Nephron (organoid): ENCODE measurements at regions not wholly inside any gene's neighbourhood (a gene's known extent, or its start where the extent isn't known, plus 50 kb on each side); places are given as distances from the start of the nearest gene placed in this dataset.

Experiments
- H3K27ac Mint-ChIP-seq, 3 experiments: 2 replicates each; pipeline ENCODE4 v1.8.0; 2020; ENCODE audit warnings: mixed read lengths in 3 of 3, mild to moderate bottlenecking in 2 of 3, moderate library complexity in 1 of 3
- H3K27me3 Mint-ChIP-seq: 2 replicates; pipeline ENCODE4 v1.8.0; 2021; ENCODE audit warnings: low read depth, mild to moderate bottlenecking, moderate library complexity, mixed read lengths
- H3K36me3 Mint-ChIP-seq: 2 replicates; pipeline ENCODE4 v1.8.0; 2020; ENCODE audit warnings: low read depth, mixed read lengths
- H3K4me1 Mint-ChIP-seq: 2 replicates; pipeline ENCODE4 v1.8.0; 2020; ENCODE audit warnings: mixed read lengths
- H3K4me3 Mint-ChIP-seq, 3 experiments: 2 replicates each; pipeline ENCODE4 v1.8.0; 2020; ENCODE audit warnings: mild to moderate bottlenecking in 3 of 3, mixed read lengths in 3 of 3, moderate library complexity in 2 of 3
- H3K9me3 Mint-ChIP-seq: 2 replicates; pipeline ENCODE4 v1.8.0; 2020; ENCODE audit warnings: mixed read lengths
- TF ChIP-seq, protein P1 (sequence below), 3 experiments: fragments of 200-600 bp; sonication (generic); IDR thresholded peaks; one replicate each; pipeline ENCODE4 v1.5.0; 2021; ENCODE audit warnings: antibody characterized with exemption in 3 of 3; ENCODE audit not compliant: unreplicated experiment in 3 of 3

DNA sequence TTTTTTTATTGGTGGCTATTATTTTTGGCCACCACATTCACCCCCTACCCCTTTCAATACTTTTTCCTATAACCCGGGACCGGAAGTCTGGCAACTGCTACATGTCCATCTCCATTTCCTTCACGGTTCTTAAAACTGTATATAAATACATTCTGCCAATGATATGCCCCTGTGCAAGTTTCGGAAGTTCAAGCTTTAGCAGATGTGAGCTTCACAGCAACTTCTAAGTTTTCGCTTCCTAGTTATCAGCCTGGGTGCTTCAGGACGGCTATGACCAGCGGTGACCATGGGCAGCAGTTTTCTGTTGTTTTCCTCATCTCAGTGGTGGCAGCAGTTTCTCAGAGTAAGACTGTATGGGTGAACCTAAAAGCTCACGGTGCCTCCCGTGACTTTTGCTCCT, 153.5 kb upstream of the NFE2L3 start:
- peaks cover 16% of the 10 kb centered on the region for H3K4me1 Mint-ChIP-seq

DNA sequence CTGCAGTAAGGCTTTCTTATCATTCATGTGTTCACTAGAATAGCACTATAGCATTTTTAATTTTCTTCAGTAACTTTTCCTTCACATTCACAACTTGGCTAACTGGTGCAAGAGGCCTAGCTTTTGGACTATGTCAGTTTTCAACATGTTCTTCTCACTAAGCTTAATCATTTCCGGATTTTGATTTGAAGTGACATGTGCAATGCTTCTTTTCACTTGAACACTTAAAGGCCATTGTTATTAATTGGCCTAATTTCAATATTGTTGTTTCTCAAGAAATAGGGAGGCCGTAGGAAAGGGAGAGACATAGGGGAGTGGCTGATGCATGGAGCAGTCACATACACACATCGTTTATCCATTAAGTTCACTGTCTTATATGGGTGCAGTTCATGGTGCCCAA, 151.2 kb upstream of the NFE2L3 start:
- H3K4me3 Mint-ChIP-seq = no peak overlapping the region
- H3K27ac Mint-ChIP-seq = no peak overlapping the region
- TF ChIP-seq, protein P1, sequence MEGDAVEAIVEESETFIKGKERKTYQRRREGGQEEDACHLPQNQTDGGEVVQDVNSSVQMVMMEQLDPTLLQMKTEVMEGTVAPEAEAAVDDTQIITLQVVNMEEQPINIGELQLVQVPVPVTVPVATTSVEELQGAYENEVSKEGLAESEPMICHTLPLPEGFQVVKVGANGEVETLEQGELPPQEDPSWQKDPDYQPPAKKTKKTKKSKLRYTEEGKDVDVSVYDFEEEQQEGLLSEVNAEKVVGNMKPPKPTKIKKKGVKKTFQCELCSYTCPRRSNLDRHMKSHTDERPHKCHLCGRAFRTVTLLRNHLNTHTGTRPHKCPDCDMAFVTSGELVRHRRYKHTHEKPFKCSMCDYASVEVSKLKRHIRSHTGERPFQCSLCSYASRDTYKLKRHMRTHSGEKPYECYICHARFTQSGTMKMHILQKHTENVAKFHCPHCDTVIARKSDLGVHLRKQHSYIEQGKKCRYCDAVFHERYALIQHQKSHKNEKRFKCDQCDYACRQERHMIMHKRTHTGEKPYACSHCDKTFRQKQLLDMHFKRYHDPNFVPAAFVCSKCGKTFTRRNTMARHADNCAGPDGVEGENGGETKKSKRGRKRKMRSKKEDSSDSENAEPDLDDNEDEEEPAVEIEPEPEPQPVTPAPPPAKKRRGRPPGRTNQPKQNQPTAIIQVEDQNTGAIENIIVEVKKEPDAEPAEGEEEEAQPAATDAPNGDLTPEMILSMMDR (IDR thresholded peaks at IDR 0.05; ENCODE audit: unreplicated experiment in 3 of 3) = no peak

More for the DNA sequence above, 153.5 kb upstream of the NFE2L3 start:
- Mint-ChIP-seq H3K9me3 (no peaks in the 10 kb centered on the region), H3K27me3 (peaks cover 5% of the 10 kb centered on the region), H3K4me3 (no peak overlapping the region), H3K27ac (no peak overlapping the region), H3K36me3 (no peaks in the 10 kb centered on the region)
- TF ChIP-seq, protein P1 (IDR thresholded peaks at IDR 0.05; ENCODE audit: unreplicated experiment in 3 of 3) = no peak

DNA sequence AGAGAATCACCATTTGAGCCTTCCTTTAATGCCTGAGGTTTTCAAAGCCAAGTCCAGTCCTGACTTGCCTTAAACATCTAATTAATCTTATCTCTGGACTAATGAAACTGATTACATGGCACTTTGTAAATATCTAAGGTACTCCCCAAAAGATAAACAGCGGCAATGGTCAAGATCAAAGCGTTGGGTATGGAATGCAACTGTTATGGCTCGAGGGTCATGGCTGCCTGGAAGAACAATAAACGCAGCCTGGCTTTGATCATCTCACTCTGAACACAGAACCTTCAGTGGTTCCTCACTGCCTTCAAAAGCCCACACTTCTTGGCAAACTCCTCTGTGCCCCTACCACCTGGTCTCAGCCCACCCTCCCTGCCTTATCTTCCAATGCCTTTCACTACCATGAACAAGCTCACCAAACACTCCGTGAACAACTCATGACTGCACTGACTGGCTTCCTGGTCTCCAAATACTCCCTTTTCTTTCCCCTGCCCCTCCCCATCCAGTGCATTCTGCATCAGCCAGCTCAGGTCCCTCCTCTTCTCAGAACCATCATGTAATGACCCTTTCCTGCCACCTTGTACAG, 150.2 kb upstream of the NFE2L3 start:
- no peaks in the 10 kb centered on the region for H3K9me3 Mint-ChIP-seq

More for the DNA sequence above, 151.2 kb upstream of the NFE2L3 start:
- Mint-ChIP-seq H3K4me1 (peaks cover 11% of the 10 kb centered on the region), H3K9me3 (no peaks in the 10 kb centered on the region), H3K36me3 (no peaks in the 10 kb centered on the region), H3K27me3 (peaks cover 5% of the 10 kb centered on the region)

DNA sequence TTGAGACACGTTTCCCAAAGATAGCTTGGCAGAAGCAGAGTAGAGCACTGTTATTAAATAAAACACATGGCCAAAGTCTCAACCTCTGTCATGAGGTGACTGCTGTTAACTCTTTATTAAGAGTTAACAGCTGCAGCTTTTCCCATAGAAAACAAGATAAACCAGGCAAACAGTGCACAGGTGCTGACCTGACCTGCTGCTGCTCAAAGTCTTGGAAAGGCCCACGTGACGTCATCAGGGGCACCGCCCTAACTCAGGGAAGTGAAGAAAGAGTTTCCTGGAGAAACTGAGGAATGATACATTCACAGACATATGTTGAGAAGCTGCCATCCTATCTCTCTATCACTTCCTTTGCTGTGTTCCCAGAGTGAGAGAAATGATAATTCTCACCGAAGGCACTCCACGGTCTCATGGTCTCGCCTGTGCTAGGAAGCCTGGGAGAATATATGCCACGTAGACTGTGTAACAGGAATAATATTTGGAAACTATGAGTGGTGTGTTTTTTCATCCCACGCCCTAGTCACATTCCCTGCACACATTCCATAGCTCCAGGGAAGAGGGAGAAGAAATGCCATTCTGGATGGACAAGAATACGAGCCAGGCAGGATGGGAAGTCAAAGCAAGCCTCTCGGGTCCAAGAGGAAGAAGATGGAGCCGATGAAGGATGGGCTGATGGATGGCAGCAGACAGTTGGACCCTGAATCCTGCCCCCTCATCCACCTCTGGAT, 146.2 kb upstream of the NFE2L3 start:
- Mint-ChIP-seq H3K4me3 (no peak overlapping the region), H3K27ac (no peak overlapping the region), H3K4me1 (peaks cover 11% of the 10 kb centered on the region), H3K9me3 (no peaks in the 10 kb centered on the region), H3K27me3 (peaks cover 8% of the 10 kb centered on the region), H3K36me3 (no peaks in the 10 kb centered on the region)
- TF ChIP-seq, protein P1 (IDR thresholded peaks at IDR 0.05; ENCODE audit: unreplicated experiment in 3 of 3) = no peak

More for the DNA sequence above, 150.2 kb upstream of the NFE2L3 start:
- Mint-ChIP-seq H3K27me3 (peaks cover 5% of the 10 kb centered on the region), H3K4me1 (peaks cover 11% of the 10 kb centered on the region), H3K36me3 (no peaks in the 10 kb centered on the region), H3K27ac (no peak overlapping the region), H3K4me3 (no peak overlapping the region)
- TF ChIP-seq, protein P1 (IDR thresholded peaks at IDR 0.05; ENCODE audit: unreplicated experiment in 3 of 3) = no peak

DNA sequence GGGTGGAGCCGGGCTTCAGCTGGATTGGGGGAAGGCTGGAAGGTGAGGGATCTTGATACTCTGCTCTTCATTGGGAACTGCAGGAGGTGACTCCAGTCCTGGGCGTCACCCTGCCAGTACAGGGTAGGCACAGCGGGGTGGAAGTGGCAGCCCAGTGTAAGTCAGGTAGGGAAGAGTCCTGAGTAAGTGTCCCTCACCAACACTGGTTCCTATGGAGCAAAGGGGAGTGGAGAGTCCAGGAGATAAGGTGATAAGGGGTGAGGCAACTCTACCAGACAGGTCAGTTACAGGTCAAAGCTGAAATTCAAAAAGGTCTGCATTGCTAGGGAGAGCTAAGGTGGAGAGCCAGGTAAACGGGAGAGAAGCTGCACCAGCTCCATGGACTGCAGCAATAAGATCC, 145.6 kb upstream of the NFE2L3 start:
- Mint-ChIP-seq H3K4me1 (peaks cover 11% of the 10 kb centered on the region), H3K27me3 (peaks cover 8% of the 10 kb centered on the region), H3K36me3 (no peaks in the 10 kb centered on the region), H3K27ac (no peak overlapping the region), H3K4me3 (no peak overlapping the region), H3K9me3 (no peaks in the 10 kb centered on the region)
- TF ChIP-seq, protein P1 (IDR thresholded peaks at IDR 0.05; ENCODE audit: unreplicated experiment in 3 of 3) = no peak

DNA sequence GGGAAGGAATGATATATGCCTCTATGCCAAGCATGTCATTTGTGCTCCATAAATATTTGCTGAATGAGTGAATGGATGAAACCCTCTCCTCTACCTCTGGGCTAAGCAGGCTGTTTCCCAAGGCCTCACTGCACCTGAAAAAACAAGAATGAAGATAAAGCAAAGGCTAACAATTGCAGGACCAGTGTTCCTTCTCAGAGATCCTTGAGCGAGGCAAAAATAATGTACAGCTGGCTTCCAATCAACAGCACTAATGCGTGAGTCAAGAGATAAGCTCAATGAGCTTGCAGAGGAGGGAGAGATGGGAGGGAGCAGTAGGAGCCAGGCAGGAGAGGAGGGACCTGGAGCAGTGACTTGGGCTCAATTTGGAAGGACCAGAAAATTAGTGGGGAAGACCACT, 144.5 kb upstream of the NFE2L3 start:
- H3K4me3 Mint-ChIP-seq = no peak overlapping the region
- no peaks in the 10 kb centered on the region for H3K9me3 Mint-ChIP-seq
- TF ChIP-seq, protein P1 (IDR thresholded peaks at IDR 0.05; ENCODE audit: unreplicated experiment in 3 of 3) = no peak
- peaks cover 12% of the 10 kb centered on the region for H3K27me3 Mint-ChIP-seq
- H3K27ac Mint-ChIP-seq = no peak overlapping the region
- H3K4me1 Mint-ChIP-seq = peaks cover 11% of the 10 kb centered on the region
- no peaks in the 10 kb centered on the region for H3K36me3 Mint-ChIP-seq
